GM20431 (cell line): ENCODE measurements at regions not wholly inside any gene's neighbourhood (a gene's known extent, or its start where the extent isn't known, plus 50 kb on each side); places are given as distances from the start of the nearest gene placed in this dataset.

Experiments
- in situ Hi-C: fragments of 300-500 bp; cut with MseI, MboI; formaldehyde crosslinking; loops from one replicate; pipeline ENCODE4 v1.15.0; 2020; ENCODE audit warnings: low sequenced_read_pairs; ENCODE audit not compliant: unreplicated experiment

DNA sequence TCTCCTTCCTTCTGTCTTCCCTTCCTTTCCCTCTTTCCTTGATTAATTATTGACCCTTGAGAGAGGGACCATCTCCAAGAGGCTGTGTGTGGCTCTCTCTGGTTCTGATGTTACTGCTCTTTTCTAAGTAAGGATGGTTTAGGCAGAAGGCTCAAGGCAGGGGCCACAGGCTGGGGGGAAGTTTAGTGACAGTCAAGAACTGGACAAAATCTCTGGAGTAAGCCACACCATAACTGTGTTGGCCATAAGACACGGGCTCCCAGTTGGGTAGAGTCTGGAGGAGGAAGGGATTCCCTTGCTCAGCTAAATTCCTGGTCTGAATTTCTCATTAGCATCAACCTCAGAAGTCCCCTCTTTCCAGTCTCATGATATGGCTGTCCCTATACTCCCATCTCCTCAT lies 74.7 kb downstream of the BUD13 start:
- in situ Hi-C loops: no loop called here

DNA sequence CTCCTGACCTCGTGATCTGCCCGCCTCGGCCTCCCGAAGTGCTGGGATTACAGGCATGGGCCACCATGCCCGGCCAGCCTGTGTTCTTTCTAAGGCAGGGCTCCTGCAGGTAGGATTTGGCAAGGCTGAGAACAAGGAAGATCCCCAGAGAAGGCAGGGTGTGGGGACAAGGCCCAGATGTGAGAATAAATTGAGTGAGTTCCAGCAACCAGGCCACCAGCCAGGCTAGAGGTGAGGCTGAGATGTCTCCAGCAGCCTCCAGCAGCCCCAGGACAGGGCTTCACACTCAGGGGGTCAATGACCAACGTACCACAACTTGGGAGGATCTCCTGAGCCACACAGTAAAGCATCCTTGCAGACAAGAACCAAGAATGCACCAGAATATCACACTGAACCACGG lies 75.1 kb downstream of the BUD13 start:
- in situ Hi-C loops: no loop called here

DNA sequence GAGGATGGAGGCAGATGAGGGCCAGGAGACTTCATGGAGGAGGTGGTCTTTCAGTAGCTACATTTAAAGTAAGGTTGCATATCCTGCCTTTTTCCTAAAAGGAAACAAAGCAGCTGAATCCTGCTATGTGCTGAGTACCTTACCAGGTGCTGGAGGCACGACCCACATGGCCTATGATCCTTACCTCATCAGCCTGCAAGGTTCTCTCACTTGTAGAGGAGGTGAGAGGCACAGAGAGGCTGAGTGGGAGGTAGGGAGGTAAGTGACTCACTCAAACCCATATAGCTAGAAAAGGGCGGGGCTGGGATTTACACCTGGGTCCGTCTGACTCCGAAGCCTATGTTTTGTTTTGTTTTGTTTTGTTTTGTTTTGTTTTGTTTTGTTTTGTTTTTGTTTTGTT lies 75.8 kb downstream of the BUD13 start:
- in situ Hi-C loops: no loop called here

DNA sequence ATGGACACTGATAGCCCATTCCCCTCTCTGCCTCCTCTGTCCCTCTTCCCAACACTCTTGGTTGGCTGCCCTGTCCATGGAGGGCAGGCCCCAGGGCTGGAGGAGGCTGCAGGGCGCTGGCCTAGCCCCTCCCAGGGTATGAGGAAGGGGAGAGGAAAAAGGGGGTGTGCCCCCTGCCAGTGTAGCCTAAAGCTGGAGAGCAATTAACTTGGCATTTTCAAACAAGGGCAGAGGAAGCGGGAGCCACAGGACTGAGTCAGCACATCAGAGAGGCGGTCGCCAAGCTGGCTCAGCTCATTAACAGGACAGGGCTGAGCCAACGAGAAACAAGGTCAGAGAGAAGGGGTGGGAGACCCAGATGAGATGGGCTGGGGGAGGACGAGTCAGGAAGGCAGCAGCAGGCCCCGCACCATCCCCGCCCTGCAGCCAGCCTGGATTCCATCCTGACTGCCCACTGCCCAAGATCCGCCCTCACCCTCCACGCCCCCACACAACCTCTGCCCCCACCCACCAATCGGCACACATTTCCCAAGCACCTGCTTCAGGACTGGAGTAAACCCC lies 76.3 kb downstream of the BUD13 start:
- in situ Hi-C loops: no loop called here

DNA sequence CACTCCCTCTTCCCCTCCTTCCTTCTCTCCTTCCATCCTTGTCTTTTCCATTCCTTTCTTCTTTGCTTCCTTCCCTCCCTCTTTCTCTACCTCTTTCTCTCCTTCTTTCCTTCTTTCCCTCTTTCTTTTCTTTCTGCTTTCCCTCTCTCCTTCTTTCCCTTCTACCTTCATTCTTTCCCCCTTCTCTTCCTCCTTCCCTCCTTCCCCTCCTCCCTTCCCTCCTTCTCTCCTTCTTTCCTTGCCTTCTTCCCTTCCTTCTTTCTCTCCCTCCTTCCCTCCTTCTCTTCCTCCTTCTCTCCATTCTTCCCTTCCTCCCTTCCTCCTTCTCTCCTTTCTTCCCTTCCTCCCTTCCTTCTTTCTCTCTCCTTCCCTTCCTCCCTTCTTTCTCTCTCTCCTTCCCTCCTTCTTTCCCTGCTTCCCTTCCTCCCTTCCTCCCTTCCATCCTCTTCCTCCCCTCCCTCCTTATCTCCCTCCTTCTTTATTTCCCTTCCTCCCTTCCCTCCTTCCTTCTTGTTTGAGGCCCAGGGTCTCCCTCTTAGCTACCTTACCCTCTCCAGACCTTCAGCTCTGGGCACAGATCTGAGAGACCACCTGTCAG lies 77.0 kb downstream of the BUD13 start:
- in situ Hi-C loops: no loop called here

DNA sequence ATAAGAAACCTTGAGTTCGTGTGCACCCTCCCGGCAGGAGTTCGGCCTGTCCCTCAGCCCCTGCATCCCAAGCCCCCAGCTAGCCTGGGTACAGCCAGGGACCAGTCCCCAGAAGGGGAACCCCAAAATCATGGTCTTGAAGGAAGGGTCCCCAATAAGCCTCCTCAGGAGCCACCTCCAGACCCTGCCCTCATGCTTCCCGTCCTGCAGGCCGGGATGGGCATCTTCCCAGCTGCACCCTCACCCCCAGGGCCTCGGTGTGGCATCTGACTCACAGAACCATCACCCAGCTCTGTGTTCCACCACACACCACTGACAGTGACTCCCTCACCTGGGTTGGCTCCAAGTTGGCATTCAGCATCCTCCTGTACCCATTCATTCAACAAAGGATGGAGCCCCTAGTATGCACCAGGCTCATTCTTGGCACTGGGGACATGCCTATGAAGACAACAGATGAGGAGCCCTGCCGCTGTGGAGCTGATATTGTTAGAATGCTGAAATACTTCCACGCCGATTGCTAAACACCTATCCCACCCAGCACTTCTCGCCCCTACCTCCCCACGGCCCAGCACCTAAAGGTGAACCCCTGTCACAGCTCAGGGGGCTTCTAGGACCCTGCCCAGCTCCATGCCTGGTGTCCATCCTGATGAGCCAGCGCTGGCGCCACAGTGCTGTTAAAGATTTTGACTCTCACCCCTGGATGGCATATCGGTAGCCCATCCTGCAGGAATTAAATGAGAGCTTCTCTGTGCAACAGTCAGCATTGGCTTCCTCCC lies 77.8 kb downstream of the BUD13 start:
- in situ Hi-C loops: no loop called here

DNA sequence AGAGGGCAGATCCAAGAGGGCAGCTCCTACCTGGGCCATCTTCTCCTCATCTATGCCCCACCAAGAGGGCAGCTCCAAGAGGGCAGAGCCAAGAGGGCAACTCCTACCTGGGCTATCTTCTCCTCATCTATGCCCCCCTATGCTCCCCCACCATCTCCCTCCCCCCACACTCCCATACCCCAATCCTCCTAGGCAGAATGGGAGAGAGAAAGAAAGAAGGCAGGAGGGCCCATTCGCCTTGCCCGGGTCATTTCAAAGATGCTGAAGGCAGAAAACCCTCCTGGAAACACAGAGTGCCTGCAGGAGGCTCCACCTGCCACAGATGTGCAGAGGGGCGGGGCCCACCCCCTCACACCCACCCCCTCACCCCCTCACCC lies 78.5 kb downstream of the BUD13 start:
- in situ Hi-C loops: no loop called here

DNA sequence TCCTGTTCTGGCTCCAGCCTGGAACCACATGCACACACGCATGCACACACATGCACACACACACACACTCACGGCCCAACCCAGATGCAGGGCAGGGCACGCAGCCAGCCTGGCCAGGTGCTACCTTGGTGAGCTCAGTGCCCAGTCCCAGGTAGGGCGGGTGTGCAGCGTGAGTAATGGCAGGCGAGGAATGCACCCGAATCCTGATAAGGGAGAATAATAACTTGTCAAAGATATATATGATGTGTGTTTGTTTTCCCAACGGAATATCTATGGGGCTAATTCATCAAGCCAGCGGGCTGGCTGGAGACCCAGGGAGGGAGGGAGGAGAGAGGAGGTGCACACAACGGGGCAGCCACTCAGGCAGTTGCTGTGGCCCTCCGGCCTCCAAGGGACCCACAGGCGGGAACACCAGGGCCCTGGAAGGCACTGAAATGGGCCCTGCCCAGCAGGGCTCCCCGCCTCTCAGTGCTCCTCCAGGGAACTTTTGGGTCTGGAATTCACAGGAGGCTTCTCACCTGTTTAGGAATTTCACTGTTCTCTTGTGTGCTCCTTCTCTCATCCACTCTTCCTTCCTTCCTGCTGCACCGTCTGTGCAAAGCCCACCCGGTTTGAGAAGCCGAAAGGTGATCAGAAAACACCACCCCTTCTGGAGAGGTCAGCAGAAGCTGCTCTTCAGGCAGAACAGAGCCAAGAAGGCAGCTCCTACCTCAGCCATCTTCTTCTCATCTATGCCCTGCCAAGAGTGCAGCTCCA lies 79.0 kb downstream of the BUD13 start:
- in situ Hi-C loops: no loop called here

DNA sequence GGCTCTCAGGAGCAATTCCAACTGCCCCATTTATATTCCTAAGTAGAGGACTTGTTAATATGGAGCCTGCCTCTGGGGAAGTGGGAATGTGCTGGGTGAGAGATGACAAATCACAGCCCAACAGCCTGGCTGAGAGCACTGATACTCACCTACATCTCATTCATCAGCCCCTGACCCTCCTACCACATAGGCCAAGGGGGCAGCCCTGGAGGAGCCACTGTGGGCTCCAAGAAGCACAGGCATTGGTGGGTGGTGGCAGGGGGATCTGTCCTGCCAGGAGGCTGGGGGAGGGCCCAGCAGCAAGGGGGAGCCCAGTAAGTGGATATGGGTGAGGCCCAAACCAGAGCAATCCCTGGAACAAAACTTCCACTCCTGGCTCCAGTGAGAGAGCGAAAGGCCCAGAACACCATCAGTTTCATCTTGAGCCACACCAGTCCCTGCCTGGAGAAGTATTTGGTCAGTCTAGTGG lies 79.7 kb downstream of the BUD13 start:
- in situ Hi-C loops: no loop called here

DNA sequence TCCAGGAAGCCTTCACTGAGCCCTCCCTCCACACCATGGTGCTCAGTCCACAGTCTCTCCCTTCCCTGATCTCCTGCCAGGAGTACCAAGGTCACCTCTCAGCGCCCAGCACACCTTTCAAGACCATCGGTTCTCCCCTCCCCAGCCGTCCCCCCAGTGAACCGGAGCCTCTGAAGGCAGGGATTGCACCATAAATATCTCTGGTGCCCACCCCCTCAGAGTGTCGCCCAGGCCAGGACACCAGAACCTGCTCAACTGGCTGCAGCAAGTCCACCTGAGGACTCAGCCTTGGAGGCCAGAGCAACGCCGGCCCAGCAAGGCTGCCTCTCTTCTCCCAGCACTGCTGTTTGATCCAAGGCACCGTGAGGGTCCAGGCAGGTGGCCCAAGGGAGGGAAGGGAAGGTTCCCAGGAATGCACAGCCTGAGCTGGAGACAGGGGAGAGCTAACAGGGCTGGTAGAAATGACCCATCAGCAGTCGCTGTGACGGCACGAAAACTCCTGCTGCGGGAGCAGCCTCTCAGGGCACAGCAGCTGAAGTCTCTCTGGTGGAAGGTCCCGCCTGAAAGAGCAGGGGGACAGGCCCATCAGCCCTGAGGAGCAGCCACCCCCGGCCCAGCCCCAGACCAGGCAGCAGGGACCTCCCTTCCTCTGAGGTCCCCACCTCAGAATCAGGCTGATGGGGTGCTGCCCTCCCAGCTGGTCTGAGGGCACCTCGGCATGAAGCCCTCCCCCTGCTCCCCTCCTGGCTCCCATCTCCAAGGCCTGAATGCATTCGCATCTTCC lies 80.3 kb downstream of the BUD13 start:
- in situ Hi-C loops: no loop called here

DNA sequence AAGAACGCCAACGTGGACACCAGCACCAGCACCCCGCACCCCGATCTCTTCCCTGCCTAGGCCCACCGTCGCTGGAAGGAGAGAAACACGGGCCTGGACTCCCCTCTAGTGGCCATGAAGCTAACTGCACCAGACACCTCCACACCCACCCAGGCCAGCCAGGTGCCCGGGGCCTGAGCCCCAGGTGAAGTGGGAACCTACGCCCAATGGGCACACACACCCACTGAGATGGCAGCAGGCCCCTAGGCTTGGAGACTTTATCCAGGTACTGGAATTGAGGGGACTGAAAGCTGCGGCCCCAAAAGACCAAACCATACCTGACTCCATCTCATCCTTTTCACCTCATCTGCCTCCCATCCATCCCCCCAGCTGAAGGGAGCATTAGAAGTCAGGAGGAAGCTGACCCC lies 81.0 kb downstream of the BUD13 start:
- in situ Hi-C loops: no loop called here

DNA sequence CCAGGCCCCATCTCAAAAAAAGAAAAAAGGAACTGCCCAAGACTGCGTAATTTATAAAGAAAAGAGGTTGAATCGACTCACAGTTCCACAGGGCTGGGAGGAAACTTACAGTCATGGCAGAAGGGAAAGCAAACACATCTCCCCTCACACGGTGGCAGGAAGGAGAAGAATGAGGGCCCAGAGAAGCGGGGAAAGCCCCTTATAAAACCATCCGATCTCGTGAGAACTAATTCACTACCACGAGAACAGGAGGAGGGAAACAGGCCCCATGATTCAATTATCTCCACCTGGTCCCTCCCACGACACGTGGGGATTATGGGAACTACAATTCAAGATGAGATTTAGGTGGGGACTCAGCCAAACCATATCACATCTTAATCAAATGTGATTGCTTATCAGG lies 82.2 kb downstream of the BUD13 start:
- in situ Hi-C loops: no loop called here

DNA sequence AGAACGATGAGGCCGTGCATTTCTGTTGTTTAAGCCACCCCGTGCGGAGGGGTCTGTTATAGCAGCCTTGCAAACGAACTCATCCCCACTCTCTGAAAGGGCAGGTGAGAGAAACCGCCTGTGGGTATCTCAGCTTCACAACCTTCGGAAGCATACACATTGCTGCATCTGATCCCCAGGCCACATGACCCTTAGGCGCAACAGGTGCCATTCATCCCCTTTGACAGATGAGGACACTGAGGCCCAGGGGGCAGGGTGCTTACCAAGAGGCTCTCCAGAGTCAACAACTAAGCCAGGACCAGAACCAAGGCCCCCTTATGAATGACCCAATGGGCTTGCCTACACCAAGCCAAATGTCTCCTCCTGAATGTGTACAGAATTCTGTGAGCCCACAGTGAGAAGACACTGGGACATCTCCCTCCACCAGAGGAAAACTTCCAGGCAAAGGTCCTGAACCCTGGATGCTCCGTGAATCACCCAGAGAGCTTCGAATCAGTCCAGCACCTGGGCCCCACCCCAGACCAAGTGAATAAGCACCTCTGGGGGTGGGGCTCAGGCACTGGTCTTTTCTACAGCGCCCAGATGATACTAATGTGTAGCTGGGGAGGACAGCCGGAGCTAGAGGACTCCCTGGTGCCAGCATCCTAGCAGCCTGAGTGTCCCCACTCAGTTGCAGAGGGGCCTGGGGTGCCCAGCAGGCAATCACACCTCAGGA lies 83.2 kb downstream of the BUD13 start:
- in situ Hi-C loops: no loop called here

DNA sequence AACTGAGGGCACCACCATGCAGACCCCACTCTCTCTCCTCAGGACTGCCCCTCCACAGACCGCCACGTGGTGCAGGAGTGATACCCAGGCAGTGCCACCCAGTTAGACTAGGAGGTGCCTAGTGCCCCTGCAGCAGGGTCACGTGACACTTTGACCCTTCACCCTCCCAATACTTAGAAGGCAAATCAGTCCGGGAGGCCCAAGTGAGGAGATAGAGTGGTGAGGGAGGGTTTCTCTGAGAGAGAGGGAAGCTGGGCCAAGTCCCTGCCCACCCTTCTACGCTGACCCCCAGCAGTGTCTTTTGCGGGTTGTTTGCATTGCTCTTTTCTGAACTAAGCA lies 84.6 kb downstream of the BUD13 start:
- in situ Hi-C loops: no loop called here

DNA sequence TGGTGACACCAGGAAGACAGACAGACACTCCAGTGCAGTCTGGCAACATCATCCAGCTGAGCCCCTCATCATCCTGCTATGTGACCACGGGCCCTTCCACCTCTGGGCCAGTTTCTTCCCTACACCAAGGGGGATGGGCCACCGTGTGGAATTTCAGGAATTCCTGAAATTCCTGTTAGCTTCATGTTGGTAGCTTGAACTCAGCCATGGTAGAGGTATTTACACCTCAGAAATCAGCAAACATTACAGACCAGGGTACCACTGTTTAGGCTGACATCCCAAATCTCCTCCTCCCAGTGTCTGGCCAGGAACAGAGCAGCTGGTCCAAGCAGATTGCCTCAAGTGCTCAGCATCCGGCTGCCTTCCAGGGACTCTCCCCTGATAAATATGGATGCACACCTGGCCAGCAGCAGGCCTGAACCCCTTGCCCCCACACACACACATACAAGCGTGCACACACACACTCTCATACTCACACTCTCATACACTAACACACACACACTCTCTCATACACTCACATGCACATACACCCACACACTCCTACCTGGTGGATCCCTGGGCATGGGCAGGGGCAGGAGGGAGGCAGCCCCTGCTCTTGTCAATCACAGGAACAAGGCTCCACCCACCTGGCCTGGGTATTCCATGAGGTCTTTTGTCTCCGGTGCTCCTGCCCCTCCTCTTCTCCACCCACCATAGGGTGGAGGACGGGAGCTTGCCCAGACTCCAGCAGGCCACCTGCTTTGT lies 85.2 kb downstream of the BUD13 start:
- in situ Hi-C loops: no loop called here

DNA sequence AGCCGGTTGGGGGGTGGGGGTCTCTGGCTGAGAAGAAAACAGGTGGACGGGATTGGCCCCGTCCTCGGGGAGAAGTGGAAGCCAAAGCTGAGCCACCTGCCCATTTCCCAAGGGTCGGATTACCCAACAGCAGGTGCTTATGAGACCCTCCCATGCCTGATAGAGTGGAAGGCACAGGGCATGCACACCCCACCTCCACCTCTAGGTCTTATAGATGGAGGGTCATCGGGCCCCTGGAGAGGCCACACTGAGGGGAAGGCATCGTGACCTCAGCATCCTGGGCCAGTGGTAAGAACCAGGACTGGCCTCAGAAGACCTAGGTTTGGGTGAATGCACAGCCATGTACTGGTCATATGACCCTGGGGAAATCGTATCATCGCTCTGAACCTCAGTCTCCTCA lies 85.9 kb downstream of the BUD13 start:
- in situ Hi-C loops: no loop called here

DNA sequence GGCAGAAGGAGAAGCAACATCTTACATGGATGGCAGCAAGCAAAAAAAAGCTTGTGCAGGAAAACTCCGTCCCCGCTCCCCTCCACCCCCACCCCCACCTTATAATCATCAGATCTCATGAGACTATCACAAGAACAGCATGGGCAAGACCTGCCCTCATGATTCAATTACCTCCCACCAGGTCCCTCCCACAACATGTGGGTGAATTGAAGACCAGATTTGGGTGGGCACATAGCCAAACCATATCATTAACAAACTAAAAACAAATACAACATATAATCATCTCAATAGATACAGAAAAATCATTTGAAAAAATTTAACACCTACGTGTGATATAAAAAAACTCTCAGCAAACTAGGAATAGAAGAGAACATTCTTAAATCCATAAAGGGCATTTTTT lies 88.8 kb downstream of the BUD13 start:
- in situ Hi-C loops: no loop called here

DNA sequence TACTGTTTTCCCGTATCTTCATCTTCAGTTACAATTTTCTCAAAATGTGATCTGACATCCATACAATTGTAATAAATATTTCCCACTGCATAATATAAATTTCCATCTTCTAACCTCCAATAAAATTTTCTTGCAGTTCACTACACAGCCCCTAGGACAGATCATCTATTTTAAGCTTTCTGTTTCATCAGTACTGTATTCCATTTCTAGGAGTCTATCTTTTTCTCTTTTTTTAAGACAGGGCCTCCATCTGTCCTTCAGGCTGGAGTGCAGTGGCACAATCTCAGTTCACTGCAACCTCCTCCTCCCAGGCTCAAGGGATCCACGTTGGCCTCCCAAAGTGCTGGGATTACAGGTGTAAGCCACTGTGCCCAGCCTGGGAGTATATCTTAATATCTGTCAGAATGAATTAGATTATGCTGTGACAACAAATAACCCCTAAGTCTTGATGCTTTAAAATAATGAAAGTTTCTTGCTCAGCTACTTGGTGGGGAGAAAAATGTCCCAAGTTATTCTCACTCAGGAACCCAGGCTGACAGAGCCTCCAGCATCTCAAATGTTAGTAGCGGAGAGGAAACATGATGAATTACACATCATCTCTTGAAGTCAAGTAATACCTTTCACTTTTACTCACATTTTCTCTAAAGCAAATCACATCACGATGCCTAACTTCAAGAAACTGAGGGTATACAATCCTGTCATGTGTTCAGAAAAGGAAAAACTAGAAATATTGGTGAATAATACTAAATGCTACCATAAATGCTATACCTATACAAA lies 92.2 kb downstream of the BUD13 start:
- in situ Hi-C loops: no loop called here
